Right atrium auricular region (tissue), 2 donors: ENCODE measurements at regions not wholly inside any gene's neighbourhood (a gene's known extent, or its start where the extent isn't known, plus 50 kb on each side); places are given as distances from the start of the nearest gene placed in this dataset.

Source experiments
- DNase-seq: peaks from one replicate; pipeline ENCODE4 v3.0.0-alpha.2; 2019; ENCODE audit warnings: low spot score
- H3K27ac ChIP-seq, 2 donors: fragments of 200-600 bp; sonication (generic); 1 replicate in 1 of 2; 2 replicates in 1 of 2; pipeline ENCODE4 v1.5.1; 2016 to 2019
- H3K27me3 ChIP-seq, 2 donors: fragments of 200-600 bp; sonication (generic); one replicate each; pipeline versions ENCODE4 v1.5.1 to v1.6.0; 2017 to 2019
- H3K36me3 ChIP-seq: fragments of 200-600 bp; sonication (generic); one replicate; pipeline ENCODE4 v1.5.1; 2016
- H3K4me1 ChIP-seq, 2 donors: fragments of 200-600 bp; sonication (generic); one replicate each; pipeline versions ENCODE4 v1.5.1 to v1.6.0; 2017 to 2019
- H3K4me3 ChIP-seq, 2 donors: fragments of 200-600 bp; sonication (generic); 1 replicate in 1 of 2; 2 replicates in 1 of 2; pipeline ENCODE4 v1.5.1; 2017 to 2019; ENCODE audit warnings: mild to moderate bottlenecking in 1 of 2, moderate library complexity in 1 of 2
- H3K9me3 ChIP-seq, 2 donors: fragments of 200-600 bp; sonication (generic); one replicate each; pipeline ENCODE4 v1.5.1; 2019
- CTCF ChIP-seq, 2 donors: fragments of 200-600 bp; sonication (generic); IDR thresholded peaks; one replicate each; pipeline ENCODE4 v1.5.1; 2019; ENCODE audit warnings: antibody characterized with exemption in 2 of 2

DNA sequence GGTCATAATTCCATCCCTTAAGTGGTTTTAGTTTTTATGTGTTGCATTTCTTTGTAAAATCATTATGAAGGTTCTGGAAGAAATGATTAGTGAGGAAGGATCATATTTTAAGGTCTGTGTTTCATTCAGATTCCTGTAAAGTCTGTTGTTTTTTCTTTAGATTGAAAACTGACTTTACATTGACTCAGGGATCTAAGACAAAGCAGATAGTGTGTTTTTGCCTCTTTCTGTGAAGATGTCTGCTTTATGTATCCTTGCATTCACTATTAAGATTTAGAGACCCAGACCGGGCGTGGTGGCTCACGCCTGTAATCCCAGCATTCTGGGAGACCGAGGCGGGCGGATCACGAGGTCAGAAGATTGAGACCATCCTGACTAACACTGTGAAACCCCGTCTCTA is 225.7 kb downstream of the SAMD5 start:
- no peak for DNase-seq
- H3K4me1 ChIP-seq = no peaks in the 10 kb centered on the region
- no peaks in the 10 kb centered on the region for H3K27me3 ChIP-seq
- H3K9me3 ChIP-seq = no peaks in the 10 kb centered on the region
- no peak for TF ChIP-seq CTCF (IDR thresholded peaks at IDR 0.05)
- no peak overlapping the region for H3K4me3 ChIP-seq
- H3K36me3 ChIP-seq = no peaks in the 10 kb centered on the region
- H3K27ac ChIP-seq = no peak overlapping the region

GRCh38 chr6:147735924-147736323 is 227.4 kb downstream of the SAMD5 start:
- no peaks in the 10 kb centered on the region for H3K4me1 ChIP-seq
- H3K36me3 ChIP-seq = no peaks in the 10 kb centered on the region
- no peak overlapping the region for H3K27ac ChIP-seq
- H3K9me3 ChIP-seq = no peaks in the 10 kb centered on the region
- H3K4me3 ChIP-seq = no peak overlapping the region
- DNase-seq = no peak
- H3K27me3 ChIP-seq = no peaks in the 10 kb centered on the region
- TF ChIP-seq CTCF (IDR thresholded peaks at IDR 0.05) = no peak

GRCh38 chr6:147737115-147737514 is 228.6 kb downstream of the SAMD5 start:
- H3K27ac ChIP-seq = no peak overlapping the region
- TF ChIP-seq CTCF (IDR thresholded peaks at IDR 0.05) = no peak
- H3K36me3 ChIP-seq = no peaks in the 10 kb centered on the region
- H3K4me1 ChIP-seq = no peaks in the 10 kb centered on the region
- DNase-seq = no peak
- no peak overlapping the region for H3K4me3 ChIP-seq
- no peaks in the 10 kb centered on the region for H3K9me3 ChIP-seq
- H3K27me3 ChIP-seq = no peaks in the 10 kb centered on the region

DNA sequence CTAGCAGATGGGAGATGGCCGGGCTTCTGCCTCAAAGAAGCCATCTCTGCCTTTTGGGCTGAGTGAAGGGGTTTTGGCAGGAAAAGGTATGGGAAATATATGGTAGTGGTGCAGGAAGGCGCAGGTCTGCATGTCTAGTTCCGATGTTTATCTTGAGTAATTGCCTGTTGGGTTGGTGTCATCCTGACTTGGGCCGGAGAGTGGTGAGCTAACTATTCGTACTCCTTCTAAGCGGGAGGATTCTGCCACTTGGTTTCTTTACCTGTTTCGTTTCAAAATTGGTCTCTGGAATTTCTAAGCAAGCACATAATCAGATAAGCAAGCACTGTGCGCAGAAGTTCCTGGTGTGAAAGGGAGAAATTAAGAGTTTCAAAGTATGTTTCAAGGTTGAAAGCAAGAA is 229.6 kb downstream of the SAMD5 start:
- no peak for TF ChIP-seq CTCF (IDR thresholded peaks at IDR 0.05)
- Histone ChIP-seq H3K36me3 (no peaks in the 10 kb centered on the region), H3K27ac (no peak overlapping the region), H3K4me1 (no peaks in the 10 kb centered on the region), H3K9me3 (no peaks in the 10 kb centered on the region), H3K27me3 (no peaks in the 10 kb centered on the region), H3K4me3 (no peak overlapping the region)
- no peak for DNase-seq

- DNase-seq = no peak
Measured at GRCh38 chr6:147738516-147739162, 230.1 kb downstream of the SAMD5 start.

More at GRCh38 chr6:147738516-147739162, 230.1 kb downstream of the SAMD5 start:
- TF ChIP-seq CTCF (IDR thresholded peaks at IDR 0.05) = no peak
- H3K9me3 ChIP-seq = no peaks in the 10 kb centered on the region
- H3K4me1 ChIP-seq = no peaks in the 10 kb centered on the region
- no peaks in the 10 kb centered on the region for H3K27me3 ChIP-seq
- H3K4me3 ChIP-seq = no peak overlapping the region
- no peaks in the 10 kb centered on the region for H3K36me3 ChIP-seq
- no peak overlapping the region for H3K27ac ChIP-seq
